ENCODE measurements at regions not wholly inside any gene's neighbourhood (a gene's known extent, or its start where the extent isn't known, plus 50 kb on each side); places are given as distances from the start of the nearest gene placed in this dataset.

DNA sequence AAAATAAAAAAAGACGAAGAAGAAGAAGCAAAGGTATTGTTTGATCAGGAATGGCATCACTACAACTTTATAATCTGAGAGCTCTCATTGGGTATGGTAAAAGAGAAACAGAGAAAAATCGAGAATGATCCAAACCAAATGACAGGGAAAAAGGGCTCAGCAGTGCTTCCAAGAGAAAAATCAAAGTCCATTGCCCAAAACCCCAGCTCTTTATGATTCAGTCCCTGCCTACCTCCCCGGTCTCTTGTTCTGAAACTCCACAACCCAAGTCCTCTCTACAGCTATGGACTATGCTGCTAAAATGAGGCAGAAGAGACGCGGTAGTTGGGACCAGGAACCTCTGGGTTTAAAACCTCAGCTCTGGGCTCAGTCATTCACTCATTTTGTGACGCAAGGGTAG lies 341.1 kb upstream of the PPARGC1A start:
- DNase-seq (ENCODE audit: low read depth in 1 of 2, low spot score in 1 of 2) = no peak
- Histone ChIP-seq H3K27me3 (ENCODE audit: insufficient read depth, poor library complexity, severe bottlenecking) (no peaks in the 10 kb centered on the region), H3K4me3 (replicated peaks; ENCODE audit: insufficient read depth, low read length) (no peak overlapping the region), H3K27ac (replicated peaks) (no peak overlapping the region)
- TF ChIP-seq, protein P1, sequence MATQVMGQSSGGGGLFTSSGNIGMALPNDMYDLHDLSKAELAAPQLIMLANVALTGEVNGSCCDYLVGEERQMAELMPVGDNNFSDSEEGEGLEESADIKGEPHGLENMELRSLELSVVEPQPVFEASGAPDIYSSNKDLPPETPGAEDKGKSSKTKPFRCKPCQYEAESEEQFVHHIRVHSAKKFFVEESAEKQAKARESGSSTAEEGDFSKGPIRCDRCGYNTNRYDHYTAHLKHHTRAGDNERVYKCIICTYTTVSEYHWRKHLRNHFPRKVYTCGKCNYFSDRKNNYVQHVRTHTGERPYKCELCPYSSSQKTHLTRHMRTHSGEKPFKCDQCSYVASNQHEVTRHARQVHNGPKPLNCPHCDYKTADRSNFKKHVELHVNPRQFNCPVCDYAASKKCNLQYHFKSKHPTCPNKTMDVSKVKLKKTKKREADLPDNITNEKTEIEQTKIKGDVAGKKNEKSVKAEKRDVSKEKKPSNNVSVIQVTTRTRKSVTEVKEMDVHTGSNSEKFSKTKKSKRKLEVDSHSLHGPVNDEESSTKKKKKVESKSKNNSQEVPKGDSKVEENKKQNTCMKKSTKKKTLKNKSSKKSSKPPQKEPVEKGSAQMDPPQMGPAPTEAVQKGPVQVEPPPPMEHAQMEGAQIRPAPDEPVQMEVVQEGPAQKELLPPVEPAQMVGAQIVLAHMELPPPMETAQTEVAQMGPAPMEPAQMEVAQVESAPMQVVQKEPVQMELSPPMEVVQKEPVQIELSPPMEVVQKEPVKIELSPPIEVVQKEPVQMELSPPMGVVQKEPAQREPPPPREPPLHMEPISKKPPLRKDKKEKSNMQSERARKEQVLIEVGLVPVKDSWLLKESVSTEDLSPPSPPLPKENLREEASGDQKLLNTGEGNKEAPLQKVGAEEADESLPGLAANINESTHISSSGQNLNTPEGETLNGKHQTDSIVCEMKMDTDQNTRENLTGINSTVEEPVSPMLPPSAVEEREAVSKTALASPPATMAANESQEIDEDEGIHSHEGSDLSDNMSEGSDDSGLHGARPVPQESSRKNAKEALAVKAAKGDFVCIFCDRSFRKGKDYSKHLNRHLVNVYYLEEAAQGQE (IDR thresholded peaks at IDR 0.05; ENCODE audit: insufficient replicate concordance, low read depth) = no peak
- TF ChIP-seq POLR2AphosphoS5 (IDR thresholded peaks at IDR 0.05; ENCODE audit: low read depth) (no peak), GABPA (IDR thresholded peaks at IDR 0.05; ENCODE audit: low read depth) (no peak), SPI1 (IDR thresholded peaks at IDR 0.05; ENCODE audit: borderline replicate concordance, low read depth) (no peak)
- TF ChIP-seq, protein P2, sequence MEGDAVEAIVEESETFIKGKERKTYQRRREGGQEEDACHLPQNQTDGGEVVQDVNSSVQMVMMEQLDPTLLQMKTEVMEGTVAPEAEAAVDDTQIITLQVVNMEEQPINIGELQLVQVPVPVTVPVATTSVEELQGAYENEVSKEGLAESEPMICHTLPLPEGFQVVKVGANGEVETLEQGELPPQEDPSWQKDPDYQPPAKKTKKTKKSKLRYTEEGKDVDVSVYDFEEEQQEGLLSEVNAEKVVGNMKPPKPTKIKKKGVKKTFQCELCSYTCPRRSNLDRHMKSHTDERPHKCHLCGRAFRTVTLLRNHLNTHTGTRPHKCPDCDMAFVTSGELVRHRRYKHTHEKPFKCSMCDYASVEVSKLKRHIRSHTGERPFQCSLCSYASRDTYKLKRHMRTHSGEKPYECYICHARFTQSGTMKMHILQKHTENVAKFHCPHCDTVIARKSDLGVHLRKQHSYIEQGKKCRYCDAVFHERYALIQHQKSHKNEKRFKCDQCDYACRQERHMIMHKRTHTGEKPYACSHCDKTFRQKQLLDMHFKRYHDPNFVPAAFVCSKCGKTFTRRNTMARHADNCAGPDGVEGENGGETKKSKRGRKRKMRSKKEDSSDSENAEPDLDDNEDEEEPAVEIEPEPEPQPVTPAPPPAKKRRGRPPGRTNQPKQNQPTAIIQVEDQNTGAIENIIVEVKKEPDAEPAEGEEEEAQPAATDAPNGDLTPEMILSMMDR (IDR thresholded peaks at IDR 0.05; ENCODE audit: insufficient read depth, low read length) = no peak

DNA sequence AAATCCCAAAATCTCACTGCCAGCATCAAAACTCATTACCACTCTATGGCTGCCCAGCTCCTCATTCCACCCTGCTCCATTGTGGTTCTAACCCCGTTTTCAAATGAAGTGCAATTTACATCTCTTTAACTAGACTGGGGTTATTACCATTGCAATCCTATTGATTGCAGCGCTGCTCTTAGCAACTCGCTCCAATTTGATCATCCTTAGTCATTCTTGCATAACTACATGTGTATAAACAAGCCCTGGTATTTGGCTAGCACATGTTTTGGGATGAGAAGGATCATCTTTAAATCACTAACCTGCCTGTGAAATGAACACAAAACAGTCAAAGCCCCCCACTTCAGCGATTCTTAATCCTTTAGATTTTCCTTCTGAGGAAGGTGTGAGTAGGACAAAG lies 340.1 kb upstream of the PPARGC1A start:
- Histone ChIP-seq H3K27me3 (ENCODE audit: insufficient read depth, poor library complexity, severe bottlenecking) (no peaks in the 10 kb centered on the region), H3K4me3 (replicated peaks; ENCODE audit: insufficient read depth, low read length) (no peak overlapping the region), H3K27ac (replicated peaks) (no peak overlapping the region)
- no peak for DNase-seq (ENCODE audit: low read depth in 1 of 2, low spot score in 1 of 2)
- TF ChIP-seq, protein P2 (IDR thresholded peaks at IDR 0.05; ENCODE audit: insufficient read depth, low read length) = no peak
- TF ChIP-seq GABPA (IDR thresholded peaks at IDR 0.05; ENCODE audit: low read depth) = no peak
- no peak for TF ChIP-seq SPI1 (IDR thresholded peaks at IDR 0.05; ENCODE audit: borderline replicate concordance, low read depth)
- TF ChIP-seq, protein P1 (IDR thresholded peaks at IDR 0.05; ENCODE audit: insufficient replicate concordance, low read depth) = no peak
- no peak for TF ChIP-seq POLR2AphosphoS5 (IDR thresholded peaks at IDR 0.05; ENCODE audit: low read depth)

DNA sequence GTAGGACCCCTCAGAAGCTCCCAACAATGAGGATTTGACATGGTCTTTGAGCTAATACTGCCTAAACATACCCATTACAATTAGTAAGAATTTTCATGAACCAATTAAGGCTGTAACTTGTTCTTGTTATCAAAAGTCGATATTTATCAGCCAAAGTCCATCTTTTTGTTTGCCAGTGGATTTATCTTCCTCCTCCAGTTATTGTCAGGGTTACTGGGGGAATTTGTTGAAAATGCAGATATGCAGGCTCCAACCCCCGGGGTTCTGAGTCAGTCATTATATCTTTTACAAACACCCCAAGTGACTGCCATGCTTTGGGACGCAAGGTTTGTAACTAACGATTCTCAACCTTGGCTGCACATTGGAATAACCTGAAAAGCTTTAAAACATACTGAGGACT lies 338.8 kb upstream of the PPARGC1A start:
- Histone ChIP-seq H3K27ac (replicated peaks) (no peak overlapping the region), H3K4me3 (replicated peaks; ENCODE audit: insufficient read depth, low read length) (no peak overlapping the region), H3K27me3 (ENCODE audit: insufficient read depth, poor library complexity, severe bottlenecking) (peaks cover 2% of the 10 kb centered on the region)
- no peak for DNase-seq (ENCODE audit: low read depth in 1 of 2, low spot score in 1 of 2)
- no peak for TF ChIP-seq POLR2AphosphoS5 (IDR thresholded peaks at IDR 0.05; ENCODE audit: low read depth)
- no peak for TF ChIP-seq GABPA (IDR thresholded peaks at IDR 0.05; ENCODE audit: low read depth)
- TF ChIP-seq SPI1 (IDR thresholded peaks at IDR 0.05; ENCODE audit: borderline replicate concordance, low read depth) = no peak
- TF ChIP-seq, protein P1 (IDR thresholded peaks at IDR 0.05; ENCODE audit: insufficient replicate concordance, low read depth) = no peak
- TF ChIP-seq, protein P2 (IDR thresholded peaks at IDR 0.05; ENCODE audit: insufficient read depth, low read length) = no peak

Data from HL-60 (cell line).